Colonic mucosa (tissue), 4 donors: ENCODE measurements at regions not wholly inside any gene's neighbourhood (a gene's known extent, or its start where the extent isn't known, plus 50 kb on each side); places are given as distances from the start of the nearest gene placed in this dataset.

Experiments used
- DNase-seq: peaks from one replicate; pipeline ENCODE4 v3.0.0-alpha.2; 2020
- H3K27ac ChIP-seq: fragments of 200-600 bp; one replicate; pipeline ENCODE4 v1.8.0; 2021
- H3K27me3 ChIP-seq: fragments of 200-600 bp; one replicate; pipeline ENCODE4 v1.8.0; 2021
- H3K36me3 ChIP-seq: fragments of 200-600 bp; one replicate; pipeline ENCODE4 v1.8.0; 2021
- H3K4me1 ChIP-seq: fragments of 200-600 bp; one replicate; pipeline ENCODE4 v1.8.0; 2021; ENCODE audit warnings: mild to moderate bottlenecking
- H3K4me3 ChIP-seq: fragments of 200-600 bp; one replicate; pipeline ENCODE4 v1.8.0; 2021
- H3K9ac ChIP-seq, 2 donors: one replicate each; pipeline ENCODE4 v1.7.0; 2013; ENCODE audit warnings: control low read depth in 2 of 2, low read depth in 2 of 2, low read length in 2 of 2
- H3K9me3 ChIP-seq: fragments of 200-600 bp; one replicate; pipeline ENCODE4 v1.8.0; 2021
- intact Hi-C: fragments of 100-400 bp; cut with DNase I; formaldehyde crosslinking; loops from one replicate; pipeline ENCODE4 v1.14.1; 2022
- TF ChIP-seq, protein P1 (sequence below): fragments of 200-600 bp; IDR thresholded peaks from one replicate; pipeline ENCODE4 v1.8.0; 2022; ENCODE audit warnings: antibody characterized with exemption, mild to moderate bottlenecking
- donor health status: healthy.
- donor health status: DM: no; HTN: no; CAD: no.
- donor health status: DM: no; HTN: no; CAD: no.

DNA sequence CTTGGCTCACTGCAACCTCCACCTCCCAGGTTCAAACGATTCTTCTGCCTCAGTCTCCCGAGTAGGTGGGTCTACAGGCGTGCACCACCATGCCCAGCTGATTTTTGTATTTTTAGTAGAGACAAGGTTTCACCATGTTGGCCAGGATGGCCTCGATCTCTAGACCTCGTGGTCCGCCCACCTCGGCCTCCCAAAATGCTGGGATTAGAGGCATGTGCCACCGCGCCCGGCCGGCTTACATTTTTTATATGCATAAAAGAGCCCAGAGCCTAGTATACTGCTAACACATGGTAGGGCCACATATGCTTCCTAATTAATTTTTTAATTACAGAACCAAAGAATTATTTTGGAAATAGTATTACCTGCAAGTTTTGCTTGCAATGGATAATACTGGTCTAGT is 1325.4 kb downstream of the PLA2G4A start:
- intact Hi-C loops = no loop called here

DNA sequence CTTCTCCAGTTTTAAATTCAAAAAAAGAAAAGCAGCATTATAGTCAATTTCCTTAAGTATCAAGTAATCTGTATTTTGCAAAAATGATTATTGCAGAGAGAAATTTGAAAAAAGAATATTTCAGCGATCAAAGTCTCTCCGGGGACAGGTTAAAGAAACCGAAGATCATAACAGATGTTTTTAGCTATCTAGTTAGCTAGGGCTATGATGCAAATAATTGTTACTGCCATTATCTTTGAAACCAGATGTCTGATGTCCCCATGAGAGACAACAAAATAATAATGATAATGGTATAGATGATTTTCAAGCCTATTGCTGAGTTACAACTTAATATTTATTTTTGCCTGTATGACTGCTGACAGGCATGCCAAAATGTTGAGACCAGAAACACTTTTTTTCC is 1326.0 kb downstream of the PLA2G4A start:
- TF ChIP-seq, protein P1, sequence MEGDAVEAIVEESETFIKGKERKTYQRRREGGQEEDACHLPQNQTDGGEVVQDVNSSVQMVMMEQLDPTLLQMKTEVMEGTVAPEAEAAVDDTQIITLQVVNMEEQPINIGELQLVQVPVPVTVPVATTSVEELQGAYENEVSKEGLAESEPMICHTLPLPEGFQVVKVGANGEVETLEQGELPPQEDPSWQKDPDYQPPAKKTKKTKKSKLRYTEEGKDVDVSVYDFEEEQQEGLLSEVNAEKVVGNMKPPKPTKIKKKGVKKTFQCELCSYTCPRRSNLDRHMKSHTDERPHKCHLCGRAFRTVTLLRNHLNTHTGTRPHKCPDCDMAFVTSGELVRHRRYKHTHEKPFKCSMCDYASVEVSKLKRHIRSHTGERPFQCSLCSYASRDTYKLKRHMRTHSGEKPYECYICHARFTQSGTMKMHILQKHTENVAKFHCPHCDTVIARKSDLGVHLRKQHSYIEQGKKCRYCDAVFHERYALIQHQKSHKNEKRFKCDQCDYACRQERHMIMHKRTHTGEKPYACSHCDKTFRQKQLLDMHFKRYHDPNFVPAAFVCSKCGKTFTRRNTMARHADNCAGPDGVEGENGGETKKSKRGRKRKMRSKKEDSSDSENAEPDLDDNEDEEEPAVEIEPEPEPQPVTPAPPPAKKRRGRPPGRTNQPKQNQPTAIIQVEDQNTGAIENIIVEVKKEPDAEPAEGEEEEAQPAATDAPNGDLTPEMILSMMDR = no peak
- no peak for DNase-seq
- intact Hi-C loops = no loop called here
- Histone ChIP-seq H3K4me3 (no peak overlapping the region), H3K27ac (no peak overlapping the region), H3K27me3 (no peaks in the 10 kb centered on the region), H3K4me1 (no peaks in the 10 kb centered on the region), H3K9me3 (no peaks in the 10 kb centered on the region), H3K9ac (no peak overlapping the region), H3K36me3 (no peaks in the 10 kb centered on the region)

More for the DNA sequence above, 1325.4 kb downstream of the PLA2G4A start:
- Histone ChIP-seq H3K4me1 (no peaks in the 10 kb centered on the region), H3K36me3 (no peaks in the 10 kb centered on the region), H3K27ac (no peak overlapping the region), H3K9me3 (no peaks in the 10 kb centered on the region), H3K9ac (no peak overlapping the region), H3K27me3 (no peaks in the 10 kb centered on the region), H3K4me3 (no peak overlapping the region)
- TF ChIP-seq, protein P1 = no peak
- DNase-seq = no peak

GRCh38 chr1:188155261-188155660 is 1326.5 kb downstream of the PLA2G4A start:
- Histone ChIP-seq H3K36me3 (no peaks in the 10 kb centered on the region), H3K9ac (no peak overlapping the region), H3K27me3 (no peaks in the 10 kb centered on the region), H3K9me3 (no peaks in the 10 kb centered on the region), H3K4me1 (no peaks in the 10 kb centered on the region), H3K4me3 (no peak overlapping the region), H3K27ac (no peak overlapping the region)
- DNase-seq = no peak
- intact Hi-C loops = no loop called here
- TF ChIP-seq, protein P1 = no peak

GRCh38 chr1:188164459-188164858 is 1335.7 kb downstream of the PLA2G4A start:
- no peak overlapping the region for H3K4me3 ChIP-seq
- H3K36me3 ChIP-seq = no peaks in the 10 kb centered on the region
- H3K9me3 ChIP-seq = no peaks in the 10 kb centered on the region
- intact Hi-C loops = no loop called here
- TF ChIP-seq, protein P1 = no peak
- no peak for DNase-seq
- no peak overlapping the region for H3K27ac ChIP-seq
- no peaks in the 10 kb centered on the region for H3K27me3 ChIP-seq
- no peak overlapping the region for H3K9ac ChIP-seq
- H3K4me1 ChIP-seq = no peaks in the 10 kb centered on the region

GRCh38 chr1:188166654-188167053 is 1337.9 kb downstream of the PLA2G4A start:
- intact Hi-C loops = no loop called here
- no peak for DNase-seq
- Histone ChIP-seq H3K4me1 (no peaks in the 10 kb centered on the region), H3K27me3 (no peaks in the 10 kb centered on the region), H3K36me3 (no peaks in the 10 kb centered on the region), H3K27ac (no peak overlapping the region), H3K4me3 (no peak overlapping the region), H3K9me3 (no peaks in the 10 kb centered on the region), H3K9ac (no peak overlapping the region)
- TF ChIP-seq, protein P1 = no peak

DNA sequence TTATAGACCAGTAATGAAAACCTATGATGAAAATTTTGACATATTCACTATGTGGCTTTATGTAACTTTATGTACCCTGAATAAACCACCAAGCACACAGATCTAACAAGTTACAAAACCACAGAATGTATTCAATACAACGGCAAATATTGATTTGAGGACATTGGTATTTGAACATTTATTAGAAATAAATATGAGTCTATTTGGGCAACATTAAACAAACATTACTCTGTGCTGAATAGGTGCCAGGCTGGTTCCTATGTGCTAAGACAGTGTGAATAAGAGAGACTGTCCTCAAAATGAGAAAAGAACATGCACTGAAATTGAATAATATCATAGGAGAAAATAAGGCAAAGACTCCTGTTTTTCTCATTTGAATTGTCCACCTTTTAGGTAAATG is 1341.2 kb downstream of the PLA2G4A start:
- Histone ChIP-seq H3K27me3 (no peaks in the 10 kb centered on the region), H3K4me1 (no peaks in the 10 kb centered on the region), H3K4me3 (no peak overlapping the region), H3K9ac (no peak overlapping the region), H3K36me3 (no peaks in the 10 kb centered on the region), H3K27ac (no peak overlapping the region), H3K9me3 (no peaks in the 10 kb centered on the region)
- TF ChIP-seq, protein P1 = no peak
- intact Hi-C loops = no loop called here
- no peak for DNase-seq
